SIG-M5 (cell line): ENCODE measurements at regions not wholly inside any gene's neighbourhood (a gene's known extent, or its start where the extent isn't known, plus 50 kb on each side); places are given as distances from the start of the nearest gene placed in this dataset.

Experiments
- DNase-seq: peaks from one replicate; lab custom pipeline; 2025; lab: John Stamatoyannopoulos, UW

GRCh38 chr4:176011529-176011928 is 54.1 kb upstream of the WDR17 start:
- no peak for DNase-seq

GRCh38 chr4:176013476-176014247 is 52.0 kb upstream of the WDR17 start:
- DNase-seq = peak; percentile 17

GRCh38 chr4:176014583-176015108 is 51.0 kb upstream of the WDR17 start:
- DNase-seq = no peak
